IPS-18a (cell line): ENCODE measurements at regions not wholly inside any gene's neighbourhood (a gene's known extent, or its start where the extent isn't known, plus 50 kb on each side); places are given as distances from the start of the nearest gene placed in this dataset.
"Not testable (repeated sequence)": the region's sequence is repeated elsewhere in the genome, so short reads cannot be mapped to it uniquely, and the experiment has no call there.

Experiments used
- H3K27ac ChIP-seq: one replicate; pipeline ENCODE4 v1.5.1; 2013; ENCODE audit warnings: low read length
- H3K27me3 ChIP-seq: one replicate; pipeline ENCODE4 v1.6.1; 2013; ENCODE audit warnings: mild to moderate bottlenecking, low read length; ENCODE audit not compliant: control insufficient read depth, insufficient read depth
- H3K36me3 ChIP-seq: one replicate; pipeline ENCODE4 v1.6.1; 2013; ENCODE audit warnings: low read depth, low read length; ENCODE audit not compliant: control insufficient read depth
- H3K4me1 ChIP-seq: one replicate; pipeline ENCODE4 v1.6.1; 2013; ENCODE audit warnings: low read depth, low read length; ENCODE audit not compliant: control insufficient read depth
- H3K4me3 ChIP-seq: one replicate; pipeline ENCODE4 v1.5.1; 2013; ENCODE audit warnings: low read length
- H3K9ac ChIP-seq: one replicate; pipeline ENCODE4 v1.6.1; 2013; ENCODE audit warnings: mild to moderate bottlenecking, low read length, moderate library complexity
- H3K9me3 ChIP-seq: one replicate; pipeline ENCODE4 v1.6.1; 2013; ENCODE audit warnings: low read depth, low read length; ENCODE audit not compliant: control insufficient read depth

DNA sequence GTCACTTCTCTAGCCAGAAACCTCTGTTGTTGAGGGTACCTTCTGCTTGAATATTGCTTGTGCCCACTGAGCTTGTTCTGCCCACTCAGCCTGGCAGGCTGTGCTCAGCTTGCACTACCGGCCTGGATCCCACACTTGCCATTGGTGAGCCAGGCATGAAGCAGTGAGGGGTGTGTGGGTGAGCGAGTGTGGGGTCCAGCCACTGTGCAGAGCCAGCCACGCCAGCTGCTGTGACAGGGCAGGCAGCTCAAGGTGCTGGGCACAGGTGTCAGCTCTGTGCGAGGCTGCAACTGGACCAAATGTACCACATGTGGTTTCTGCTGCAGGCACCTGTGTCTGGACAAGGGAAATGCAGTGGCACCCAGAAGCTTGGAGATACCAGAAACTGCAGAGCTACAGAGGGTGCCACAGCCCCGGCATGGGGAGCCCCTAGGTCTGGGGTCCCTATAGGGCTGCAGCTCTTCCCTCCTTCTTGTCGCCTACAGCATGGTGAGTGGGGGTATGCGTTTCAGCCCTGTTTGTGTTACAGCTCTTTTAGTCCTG, 305.1 kb upstream of the RIOK2 start:
- Histone ChIP-seq H3K4me3 (no peak overlapping the region), H3K27me3 (no peaks in the 10 kb centered on the region), H3K9ac (no peak overlapping the region), H3K4me1 (no peaks in the 10 kb centered on the region), H3K9me3 (no peaks in the 10 kb centered on the region), H3K27ac (no peak overlapping the region), H3K36me3 (no peaks in the 10 kb centered on the region)

DNA sequence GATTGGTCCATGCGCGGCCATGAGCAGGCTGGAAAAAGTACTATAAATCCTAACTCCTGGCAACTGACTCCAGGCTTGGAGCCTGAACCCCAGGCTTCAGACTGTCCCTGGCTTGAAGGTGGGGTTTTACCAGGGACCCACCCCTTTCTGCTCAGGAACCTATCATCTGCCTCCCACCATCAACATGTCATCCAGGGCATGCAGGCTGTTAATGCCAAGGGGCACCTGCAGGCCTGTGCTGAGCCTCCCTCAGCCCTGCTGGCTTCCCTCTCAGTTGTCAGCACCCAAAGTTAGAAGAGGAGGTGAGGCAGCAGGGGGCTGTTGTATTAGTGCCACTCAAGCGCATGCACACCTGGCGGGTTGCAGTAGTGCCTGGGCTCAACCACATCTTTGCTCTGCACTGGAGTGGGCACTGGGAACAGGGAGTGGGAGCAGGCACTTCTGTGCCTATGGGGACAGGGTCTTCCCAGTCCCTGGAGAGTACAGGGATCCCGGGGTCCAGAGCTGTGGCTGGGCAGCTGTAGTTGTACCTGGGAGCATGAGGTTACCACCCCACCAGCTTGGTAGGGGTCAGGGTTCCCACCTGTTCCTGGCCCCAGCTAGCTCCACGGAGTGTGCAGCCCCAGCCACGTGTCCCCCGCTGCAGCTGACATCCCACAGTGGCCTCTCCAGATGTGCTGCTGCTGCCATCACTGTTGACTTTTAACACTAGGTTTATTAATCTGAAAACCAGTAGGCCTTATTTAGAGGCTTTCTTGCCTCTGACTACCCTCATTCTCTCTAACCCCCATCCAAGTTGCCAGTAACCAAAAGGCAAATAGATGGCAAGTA, 306.2 kb upstream of the RIOK2 start:
- Histone ChIP-seq H3K9me3 (no peaks in the 10 kb centered on the region), H3K9ac (no peak overlapping the region), H3K27ac (no peak overlapping the region), H3K4me3 (no peak overlapping the region), H3K4me1 (no peaks in the 10 kb centered on the region), H3K27me3 (no peaks in the 10 kb centered on the region), H3K36me3 (no peaks in the 10 kb centered on the region)

GRCh38 chr5:97494465-97494864, 311.4 kb upstream of the RIOK2 start:
- Histone ChIP-seq H3K9me3 (no peaks in the 10 kb centered on the region), H3K4me1 (peaks cover 5% of the 10 kb centered on the region), H3K36me3 (no peaks in the 10 kb centered on the region), H3K27ac (no peak overlapping the region), H3K27me3 (no peaks in the 10 kb centered on the region), H3K9ac (no peak overlapping the region), H3K4me3 (no peak overlapping the region)

GRCh38 chr5:97495301-97495700, 312.3 kb upstream of the RIOK2 start:
- Histone ChIP-seq H3K27me3 (no peaks in the 10 kb centered on the region), H3K4me3 (no peak overlapping the region), H3K9me3 (no peaks in the 10 kb centered on the region), H3K9ac (no peak overlapping the region), H3K27ac (no peak overlapping the region), H3K36me3 (no peaks in the 10 kb centered on the region), H3K4me1 (peaks cover 5% of the 10 kb centered on the region)

GRCh38 chr5:97496037-97496436, 313.0 kb upstream of the RIOK2 start:
- Histone ChIP-seq H3K36me3 (no peaks in the 10 kb centered on the region), H3K9me3 (no peaks in the 10 kb centered on the region), H3K4me1 (peaks cover 5% of the 10 kb centered on the region), H3K27me3 (no peaks in the 10 kb centered on the region), H3K9ac (no peak overlapping the region), H3K4me3 (no peak overlapping the region), H3K27ac (no peak overlapping the region)

DNA sequence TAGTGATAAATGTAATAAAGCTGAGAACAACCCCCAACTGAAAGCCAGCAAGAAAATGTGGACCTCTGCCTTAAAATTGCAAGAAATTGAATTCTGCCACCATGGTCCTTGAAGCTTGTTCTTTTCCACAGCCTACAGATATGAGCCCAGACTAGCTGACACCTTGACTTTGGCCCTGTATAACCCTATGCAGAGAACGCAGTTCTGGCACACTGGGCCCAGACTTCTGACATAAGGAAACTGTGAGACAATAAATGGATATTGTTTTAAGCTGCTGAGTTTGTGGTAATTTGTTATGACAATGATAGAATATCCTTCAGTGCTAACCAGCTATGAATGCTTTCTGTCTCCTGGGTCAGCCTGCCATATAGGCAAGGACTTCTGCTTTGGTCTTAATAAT, 315.6 kb upstream of the RIOK2 start:
- H3K27ac ChIP-seq = no peak overlapping the region
- peaks cover 5% of the 10 kb centered on the region for H3K4me1 ChIP-seq
- H3K27me3 ChIP-seq = no peaks in the 10 kb centered on the region
- no peaks in the 10 kb centered on the region for H3K36me3 ChIP-seq
- no peak overlapping the region for H3K4me3 ChIP-seq
- H3K9me3 ChIP-seq = no peaks in the 10 kb centered on the region
- H3K9ac ChIP-seq = no peak overlapping the region

DNA sequence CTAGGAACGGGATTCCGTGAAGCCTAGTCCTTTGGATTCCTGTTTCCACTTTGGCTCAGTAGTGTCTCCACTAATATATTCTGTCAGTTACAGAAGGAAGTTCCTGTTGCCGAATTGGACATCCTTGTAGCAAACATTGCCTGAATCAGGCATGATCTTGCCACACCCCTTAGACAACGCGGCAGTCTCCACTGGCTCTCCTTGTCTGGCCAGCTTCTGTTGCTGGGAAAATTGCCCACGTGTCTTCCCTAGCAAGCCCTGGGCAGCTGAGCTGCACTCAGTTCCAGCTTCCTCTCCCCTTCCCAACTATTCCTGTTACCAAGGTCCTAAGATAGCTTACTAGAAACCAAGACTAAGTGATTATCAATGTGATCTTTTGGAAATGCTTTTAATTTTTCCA, 316.6 kb upstream of the RIOK2 start:
- Histone ChIP-seq H3K27ac (no peak overlapping the region), H3K4me1 (peaks cover 6% of the 10 kb centered on the region), H3K9ac (no peak overlapping the region), H3K9me3 (no peaks in the 10 kb centered on the region), H3K36me3 (no peaks in the 10 kb centered on the region), H3K4me3 (no peak overlapping the region), H3K27me3 (no peaks in the 10 kb centered on the region)

- Histone ChIP-seq H3K27ac (no peak overlapping the region), H3K27me3 (no peaks in the 10 kb centered on the region), H3K4me1 (peaks cover 4% of the 10 kb centered on the region), H3K9ac (no peak overlapping the region), H3K36me3 (no peaks in the 10 kb centered on the region), H3K4me3 (no peak overlapping the region), H3K9me3 (no peaks in the 10 kb centered on the region)
These were observed 318.4 kb upstream of the RIOK2 start for GRCh38 chr5:97501286-97501964.

GRCh38 chr5:97501965-97502305, 318.9 kb upstream of the RIOK2 start:
- no peak overlapping the region for H3K9ac ChIP-seq
- no peaks in the 10 kb centered on the region for H3K36me3 ChIP-seq
- H3K9me3 ChIP-seq = no peaks in the 10 kb centered on the region
- peaks cover 4% of the 10 kb centered on the region for H3K4me1 ChIP-seq
- H3K27me3 ChIP-seq = no peaks in the 10 kb centered on the region
- H3K27ac ChIP-seq = no peak overlapping the region
- no peak overlapping the region for H3K4me3 ChIP-seq

- H3K4me1 ChIP-seq = peaks cover 13% of the 10 kb centered on the region
- no peak overlapping the region for H3K4me3 ChIP-seq
- no peaks in the 10 kb centered on the region for H3K9me3 ChIP-seq
- H3K27ac ChIP-seq = no peak overlapping the region
- no peaks in the 10 kb centered on the region for H3K36me3 ChIP-seq
- no peaks in the 10 kb centered on the region for H3K27me3 ChIP-seq
- no peak overlapping the region for H3K9ac ChIP-seq
These were observed 325.8 kb upstream of the RIOK2 start for GRCh38 chr5:97508864-97509263.

DNA sequence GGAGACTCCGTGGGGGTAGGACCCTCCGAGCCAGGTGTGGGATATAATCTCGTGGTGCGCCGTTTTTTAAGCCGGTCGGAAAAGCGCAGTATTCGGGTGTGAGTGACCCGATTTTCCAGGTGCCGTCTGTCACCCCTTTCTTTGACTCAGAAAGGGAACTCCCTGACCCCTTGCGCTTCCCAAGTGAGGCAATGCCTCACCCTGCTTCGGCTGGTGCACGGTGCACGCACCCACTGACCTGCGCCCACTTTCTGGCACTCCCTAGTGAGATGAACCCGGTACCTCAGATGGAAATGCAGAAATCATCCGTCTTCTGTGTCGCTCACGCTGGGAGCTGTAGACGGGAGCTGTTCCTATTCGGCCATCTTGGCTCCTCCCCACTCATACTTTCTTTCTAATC, 336.5 kb upstream of the RIOK2 start:
- not testable (repeated sequence) for H3K4me3 ChIP-seq, H3K9ac ChIP-seq, H3K36me3 ChIP-seq, H3K27me3 ChIP-seq, H3K27ac ChIP-seq, H3K4me1 ChIP-seq, H3K9me3 ChIP-seq

GRCh38 chr5:97523336-97523735, 340.3 kb upstream of the RIOK2 start:
- not testable (repeated sequence) for H3K4me1 ChIP-seq, H3K27ac ChIP-seq, H3K4me3 ChIP-seq, H3K9ac ChIP-seq, H3K27me3 ChIP-seq, H3K9me3 ChIP-seq, H3K36me3 ChIP-seq
